ENCODE measurements at regions not wholly inside any gene's neighbourhood (a gene's known extent, or its start where the extent isn't known, plus 50 kb on each side); places are given as distances from the start of the nearest gene placed in this dataset.

- no peaks in the 10 kb centered on the region for H3K27me3 ChIP-seq (ENCODE audit: insufficient read depth, low read length)
- no peaks in the 10 kb centered on the region for H3K4me1 Mint-ChIP-seq (ENCODE audit: low read depth, unreplicated experiment)
- no peak for FAIRE-seq
Measured at GRCh38 chr12:90502070-90502469, 452.9 kb downstream of the CCER1 start.

GRCh38 chr12:90501412-90501811 lies 453.6 kb downstream of the CCER1 start:
- no peak overlapping the region for H3K27ac ChIP-seq (ENCODE audit: low read depth, low read length)
- DNase-seq (ENCODE audit: low read depth) (no peak), FAIRE-seq (no peak)
- no peaks in the 10 kb centered on the region for H3K36me3 ChIP-seq (ENCODE audit: insufficient read depth, low read length)
- no peaks in the 10 kb centered on the region for H3K9me3 ChIP-seq (ENCODE audit: insufficient read depth, low read depth, low read length)
- Mint-ChIP-seq H3K4me3 (ENCODE audit: unreplicated experiment) (no peak overlapping the region), H3K36me3 (ENCODE audit: low read depth, unreplicated experiment) (peaks cover 3% of the 10 kb centered on the region), H3K4me1 (ENCODE audit: low read depth, unreplicated experiment) (no peaks in the 10 kb centered on the region), H3K9me3 (ENCODE audit: unreplicated experiment) (no peaks in the 10 kb centered on the region), H3K27me3 (ENCODE audit: low read depth, unreplicated experiment) (no peaks in the 10 kb centered on the region), H3K27ac (ENCODE audit: unreplicated experiment) (no peak overlapping the region)
- no peaks in the 10 kb centered on the region for H3K4me1 ChIP-seq (ENCODE audit: insufficient read depth, low read length)
- no peak overlapping the region for H3K4me3 ChIP-seq (ENCODE audit: insufficient read depth, low read depth, low read length)
- no peak overlapping the region for H3K9ac ChIP-seq (ENCODE audit: low read length)
- H3K4me2 ChIP-seq (ENCODE audit: low read length): no peak overlapping the region
- H3K27me3 ChIP-seq (ENCODE audit: insufficient read depth, low read length): no peaks in the 10 kb centered on the region
- H3K79me2 ChIP-seq (ENCODE audit: insufficient read depth, low read length): no peaks in the 10 kb centered on the region
- no peak for TF ChIP-seq CTCF (IDR thresholded peaks at IDR 0.05; ENCODE audit: insufficient read depth, low read depth, low read length)
- TF ChIP-seq EZH2 (IDR thresholded peaks at IDR 0.05; ENCODE audit: insufficient read depth, low read length): no peak
- no peaks in the 10 kb centered on the region for H4K20me1 ChIP-seq (ENCODE audit: insufficient read depth, low read length)
- H2AFZ ChIP-seq (ENCODE audit: low read depth, low read length): no peak overlapping the region

More at GRCh38 chr12:90502070-90502469, 452.9 kb downstream of the CCER1 start:
- no peaks in the 10 kb centered on the region for H4K20me1 ChIP-seq (ENCODE audit: insufficient read depth, low read length)
- Mint-ChIP-seq H3K9me3 (ENCODE audit: unreplicated experiment) (no peaks in the 10 kb centered on the region), H3K36me3 (ENCODE audit: low read depth, unreplicated experiment) (peaks cover 3% of the 10 kb centered on the region), H3K4me3 (ENCODE audit: unreplicated experiment) (no peak overlapping the region), H3K27ac (ENCODE audit: unreplicated experiment) (no peak overlapping the region), H3K27me3 (ENCODE audit: low read depth, unreplicated experiment) (no peaks in the 10 kb centered on the region)
- H3K4me3 ChIP-seq (ENCODE audit: insufficient read depth, low read depth, low read length): no peak overlapping the region
- H3K36me3 ChIP-seq (ENCODE audit: insufficient read depth, low read length): no peaks in the 10 kb centered on the region
- DNase-seq (ENCODE audit: low read depth): no peak
- H3K27ac ChIP-seq (ENCODE audit: low read depth, low read length): no peak overlapping the region
- no peak for TF ChIP-seq EZH2 (IDR thresholded peaks at IDR 0.05; ENCODE audit: insufficient read depth, low read length)
- no peak for TF ChIP-seq CTCF (IDR thresholded peaks at IDR 0.05; ENCODE audit: insufficient read depth, low read depth, low read length)
- H3K4me1 ChIP-seq (ENCODE audit: insufficient read depth, low read length): no peaks in the 10 kb centered on the region
- H3K79me2 ChIP-seq (ENCODE audit: insufficient read depth, low read length): no peaks in the 10 kb centered on the region
- H3K9me3 ChIP-seq (ENCODE audit: insufficient read depth, low read depth, low read length): no peaks in the 10 kb centered on the region
- H2AFZ ChIP-seq (ENCODE audit: low read depth, low read length): no peak overlapping the region
- no peak overlapping the region for H3K4me2 ChIP-seq (ENCODE audit: low read length)
- no peak overlapping the region for H3K9ac ChIP-seq (ENCODE audit: low read length)

GRCh38 chr12:90499795-90500194 lies 455.2 kb downstream of the CCER1 start:
- Mint-ChIP-seq H3K27ac (ENCODE audit: unreplicated experiment) (no peak overlapping the region), H3K9me3 (ENCODE audit: unreplicated experiment) (no peaks in the 10 kb centered on the region), H3K36me3 (ENCODE audit: low read depth, unreplicated experiment) (peaks cover 3% of the 10 kb centered on the region), H3K27me3 (ENCODE audit: low read depth, unreplicated experiment) (no peaks in the 10 kb centered on the region), H3K4me3 (ENCODE audit: unreplicated experiment) (no peak overlapping the region), H3K4me1 (ENCODE audit: low read depth, unreplicated experiment) (peaks cover 2% of the 10 kb centered on the region)
- Histone ChIP-seq H3K4me1 (ENCODE audit: insufficient read depth, low read length) (no peaks in the 10 kb centered on the region), H2AFZ (ENCODE audit: low read depth, low read length) (no peak overlapping the region), H4K20me1 (ENCODE audit: insufficient read depth, low read length) (no peaks in the 10 kb centered on the region), H3K4me2 (ENCODE audit: low read length) (no peak overlapping the region), H3K9me3 (ENCODE audit: insufficient read depth, low read depth, low read length) (no peaks in the 10 kb centered on the region), H3K4me3 (ENCODE audit: insufficient read depth, low read depth, low read length) (no peak overlapping the region), H3K27ac (ENCODE audit: low read depth, low read length) (no peak overlapping the region), H3K9ac (ENCODE audit: low read length) (no peak overlapping the region), H3K79me2 (ENCODE audit: insufficient read depth, low read length) (no peaks in the 10 kb centered on the region), H3K27me3 (ENCODE audit: insufficient read depth, low read length) (no peaks in the 10 kb centered on the region), H3K36me3 (ENCODE audit: insufficient read depth, low read length) (no peaks in the 10 kb centered on the region)
- TF ChIP-seq EZH2 (IDR thresholded peaks at IDR 0.05; ENCODE audit: insufficient read depth, low read length): no peak
- no peak for DNase-seq (ENCODE audit: low read depth)
- no peak for FAIRE-seq
